ENCODE measurements at regions not wholly inside any gene's neighbourhood (a gene's known extent, or its start where the extent isn't known, plus 50 kb on each side); places are given as distances from the start of the nearest gene placed in this dataset.

- ATAC-seq = no peak
- Mint-ChIP-seq H3K36me3 (peaks cover 6 to 12% of the 10 kb centered on the region in 2 donors), H3K27ac (no peak overlapping the region), H3K9me3 (no peaks in the 10 kb centered on the region)
- DNase-seq (ENCODE audit: low spot score in 2 of 2) = no peak
Measured at GRCh38 chr1:39085174-39085573, 59.0 kb downstream of the NDUFS5 start.

- H3K27ac Mint-ChIP-seq = no peak overlapping the region
- no peaks in the 10 kb centered on the region for H3K9me3 Mint-ChIP-seq
- peaks cover 0 to 7% of the 10 kb centered on the region in 2 donors for H3K36me3 Mint-ChIP-seq
- ATAC-seq = no peak
- DNase-seq (ENCODE audit: low spot score in 2 of 2) = no peak
Measured at GRCh38 chr1:39086386-39086785, 60.2 kb downstream of the NDUFS5 start.

- no peaks in the 10 kb centered on the region for H3K9me3 Mint-ChIP-seq
- peaks cover 0 to 7% of the 10 kb centered on the region in 2 donors for H3K36me3 Mint-ChIP-seq
- H3K27ac Mint-ChIP-seq = no peak overlapping the region
- DNase-seq (ENCODE audit: low spot score in 2 of 2) (no peak), ATAC-seq (no peak)
Measured at GRCh38 chr1:39086865-39087409, 60.8 kb downstream of the NDUFS5 start.

- ATAC-seq = no peak
- Mint-ChIP-seq H3K36me3 (peaks cover 0 to 4% of the 10 kb centered on the region in 2 donors), H3K27ac (no peak overlapping the region), H3K9me3 (no peaks in the 10 kb centered on the region)
- DNase-seq (ENCODE audit: low spot score in 2 of 2) = no peak
Measured at GRCh38 chr1:39087435-39087834, 61.3 kb downstream of the NDUFS5 start.

- H3K9me3 Mint-ChIP-seq = no peaks in the 10 kb centered on the region
- ATAC-seq (no peak), DNase-seq (ENCODE audit: low spot score in 2 of 2) (no peak)
- no peak overlapping the region for H3K27ac Mint-ChIP-seq
- H3K36me3 Mint-ChIP-seq = no peaks in the 10 kb centered on the region
Measured at GRCh38 chr1:39088658-39089057, 62.5 kb downstream of the NDUFS5 start.

DNA sequence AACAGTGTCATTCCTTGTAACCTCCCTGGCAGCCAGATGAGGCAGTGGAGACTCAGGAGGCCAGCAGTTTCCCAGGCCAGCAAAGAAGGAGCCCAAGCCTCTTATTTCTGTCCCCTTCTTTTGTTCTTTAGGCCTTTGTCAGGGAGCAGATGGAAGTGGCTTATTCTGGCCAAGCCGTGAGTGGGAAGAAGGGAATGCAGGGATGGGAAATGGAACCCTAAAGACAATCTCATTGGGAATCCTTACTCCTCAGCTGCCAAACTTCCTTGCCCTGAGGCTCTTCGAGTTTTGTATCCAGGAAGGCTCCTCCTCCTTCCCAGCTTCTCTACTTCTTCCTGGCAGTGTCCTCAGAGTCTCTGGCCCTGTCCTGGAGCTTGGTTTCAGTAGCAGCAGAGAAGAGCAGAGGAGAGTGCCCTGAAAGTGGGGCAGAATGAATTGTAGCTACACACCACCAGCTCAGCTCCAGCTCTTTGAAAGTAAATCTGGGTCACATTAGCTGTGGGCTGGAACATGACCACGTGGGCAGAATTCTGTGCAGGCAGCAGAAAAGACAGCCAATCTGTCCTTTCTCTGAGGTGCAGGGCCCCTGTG, 63.9 kb downstream of the NDUFS5 start:
- DNase-seq (ENCODE audit: low spot score in 2 of 2) (no peak), ATAC-seq (no peak)
- Mint-ChIP-seq H3K27ac (no peak overlapping the region), H3K36me3 (no peaks in the 10 kb centered on the region), H3K9me3 (no peaks in the 10 kb centered on the region)

GRCh38 chr1:39090757-39091380, 64.7 kb downstream of the NDUFS5 start:
- DNase-seq (ENCODE audit: low spot score in 2 of 2) (no peak), ATAC-seq (no peak)
- H3K27ac Mint-ChIP-seq = no peak overlapping the region
- no peaks in the 10 kb centered on the region for H3K9me3 Mint-ChIP-seq
- H3K36me3 Mint-ChIP-seq = no peaks in the 10 kb centered on the region

DNA sequence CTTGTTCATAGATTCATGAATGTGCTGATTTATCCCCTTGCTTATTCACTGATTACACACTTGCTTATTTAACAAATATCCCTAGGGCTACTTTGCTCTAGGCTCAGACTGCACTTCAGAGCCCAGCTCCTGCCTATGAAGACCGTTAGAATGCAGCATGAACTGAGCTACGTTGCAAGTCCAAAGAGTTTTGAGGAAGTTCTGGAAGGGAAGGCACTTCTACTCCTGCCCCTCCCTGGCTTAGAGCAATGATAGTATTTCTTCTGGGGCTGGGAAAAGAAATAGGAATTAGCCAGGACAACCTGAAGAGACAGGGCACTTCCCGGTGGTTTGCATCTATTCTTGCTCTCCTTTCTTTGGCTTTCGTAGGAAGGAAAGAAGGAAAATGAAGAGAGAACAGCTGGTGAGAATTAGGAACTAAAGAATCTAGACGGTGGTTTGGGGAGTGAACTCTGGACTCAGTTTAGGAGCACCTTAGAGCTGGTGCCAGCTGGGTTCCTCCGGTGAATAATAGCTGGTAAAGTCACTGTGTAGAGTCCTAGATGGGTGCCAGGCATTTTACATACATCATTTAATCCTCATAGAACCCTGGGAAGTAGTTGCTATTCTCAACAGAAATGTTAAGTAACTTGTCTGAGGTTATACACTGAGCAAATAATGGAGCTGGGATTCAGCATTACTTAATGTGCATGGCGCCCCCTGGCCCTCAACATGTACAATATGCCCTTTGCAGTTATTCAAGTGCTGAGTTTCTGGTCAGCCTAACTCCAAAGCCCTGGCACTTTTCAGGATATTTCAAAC, 65.9 kb downstream of the NDUFS5 start:
- peak; percentile 74 to 79 for ATAC-seq
- H3K9me3 Mint-ChIP-seq = no peaks in the 10 kb centered on the region
- no peaks in the 10 kb centered on the region for H3K36me3 Mint-ChIP-seq

GRCh38 chr1:39094685-39095084, 68.5 kb downstream of the NDUFS5 start:
- H3K36me3 Mint-ChIP-seq = no peaks in the 10 kb centered on the region
- no peak overlapping the region for H3K27ac Mint-ChIP-seq
- no peaks in the 10 kb centered on the region for H3K9me3 Mint-ChIP-seq
- ATAC-seq (no peak), DNase-seq (ENCODE audit: low spot score in 2 of 2) (no peak)

More for the DNA sequence above, 65.9 kb downstream of the NDUFS5 start:
- DNase-seq (ENCODE audit: low spot score in 2 of 2) = peak in 1 of 2 donors; percentile 58
- no peak overlapping the region for H3K27ac Mint-ChIP-seq

DNA sequence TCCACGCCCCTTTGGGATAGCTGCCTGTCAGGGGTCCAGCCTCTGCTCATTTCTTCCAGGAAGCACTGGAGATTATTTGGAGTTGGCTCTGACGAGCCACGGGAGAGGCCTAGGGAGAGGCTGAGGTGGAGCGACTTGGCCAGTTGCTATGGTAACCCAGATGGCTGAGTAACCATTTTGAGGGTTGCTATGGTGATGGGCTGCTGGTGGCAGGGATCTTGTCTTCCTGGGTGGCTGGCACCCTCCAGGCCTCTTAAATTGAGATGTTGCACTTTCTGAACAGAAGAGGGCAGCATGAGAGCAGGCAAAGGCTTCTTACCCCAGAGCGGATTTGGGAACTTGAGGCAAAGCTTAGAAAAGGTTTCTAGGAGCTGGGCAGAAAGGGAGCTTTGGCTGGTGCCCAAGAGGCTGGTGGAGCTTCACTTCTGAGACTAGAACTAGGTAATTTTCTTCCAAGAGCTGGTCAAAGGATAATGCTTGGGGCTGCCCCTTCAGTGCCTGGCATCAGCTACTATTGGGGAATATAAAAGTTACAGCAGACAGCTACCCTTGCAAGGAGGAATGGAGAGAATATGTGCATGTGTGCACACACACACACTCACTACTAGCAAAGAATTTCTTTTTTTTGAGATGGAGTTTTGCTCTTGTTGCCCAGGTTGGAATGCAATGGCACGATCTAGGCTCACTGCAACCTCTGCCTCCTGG, 72.5 kb downstream of the NDUFS5 start:
- Mint-ChIP-seq H3K9me3 (no peaks in the 10 kb centered on the region), H3K27ac (no peak overlapping the region), H3K36me3 (no peaks in the 10 kb centered on the region)
- ATAC-seq = peak; percentile 83 to 90
- DNase-seq (ENCODE audit: low spot score in 2 of 2) = peak in 1 of 2 donors; percentile 61

- peak in 1 of 2 donors; percentile 26 for DNase-seq (ENCODE audit: low spot score in 2 of 2)
- H3K9me3 Mint-ChIP-seq = no peaks in the 10 kb centered on the region
- ATAC-seq = peak; percentile 23 to 42
- no peak overlapping the region for H3K27ac Mint-ChIP-seq
- H3K36me3 Mint-ChIP-seq = no peaks in the 10 kb centered on the region
Measured at GRCh38 chr1:39102537-39103327, 76.6 kb downstream of the NDUFS5 start.

DNA sequence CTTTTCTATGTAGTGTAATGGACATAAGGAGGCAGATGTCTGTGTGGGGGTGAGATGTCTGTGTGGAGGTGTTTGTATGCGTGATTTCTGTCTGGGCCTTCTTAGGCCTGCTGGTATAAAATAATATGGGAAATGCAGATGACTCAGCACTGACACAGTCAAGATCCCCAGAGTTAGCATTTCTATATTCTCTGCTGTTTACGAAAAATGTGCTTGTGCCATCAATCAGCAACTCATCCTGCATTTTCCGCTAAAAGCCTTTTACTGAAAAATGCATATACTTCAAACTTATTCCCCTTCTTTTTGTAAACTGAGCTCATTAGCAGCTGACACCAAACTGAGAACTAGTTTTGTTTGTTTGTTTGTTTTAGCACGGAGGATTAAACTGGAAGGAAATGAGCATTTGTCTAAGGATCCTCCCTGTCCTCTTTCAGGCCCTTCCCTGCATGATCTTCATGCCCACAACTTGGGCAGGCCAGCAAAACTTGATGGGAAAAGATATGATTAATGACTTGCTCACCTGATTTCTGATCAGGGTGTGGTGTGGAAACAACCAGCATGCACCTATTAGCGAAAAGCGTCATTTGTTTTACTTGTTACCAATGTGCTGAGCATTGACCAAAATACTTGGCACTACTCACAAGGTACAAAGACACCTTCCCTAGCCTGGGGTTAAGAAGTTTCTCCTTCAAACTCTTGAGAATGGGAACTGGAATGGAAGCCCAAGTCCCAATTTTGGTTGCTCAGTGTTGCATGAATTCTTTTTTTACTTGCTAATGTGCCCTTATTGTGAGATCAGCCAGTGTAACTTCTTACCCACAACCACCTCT, 77.4 kb downstream of the NDUFS5 start:
- no peak overlapping the region for H3K27ac Mint-ChIP-seq
- ATAC-seq (peak in 1 of 2 donors; percentile 12), DNase-seq (ENCODE audit: low spot score in 2 of 2) (no peak)
- H3K36me3 Mint-ChIP-seq = no peaks in the 10 kb centered on the region
- H3K9me3 Mint-ChIP-seq = no peaks in the 10 kb centered on the region

DNA sequence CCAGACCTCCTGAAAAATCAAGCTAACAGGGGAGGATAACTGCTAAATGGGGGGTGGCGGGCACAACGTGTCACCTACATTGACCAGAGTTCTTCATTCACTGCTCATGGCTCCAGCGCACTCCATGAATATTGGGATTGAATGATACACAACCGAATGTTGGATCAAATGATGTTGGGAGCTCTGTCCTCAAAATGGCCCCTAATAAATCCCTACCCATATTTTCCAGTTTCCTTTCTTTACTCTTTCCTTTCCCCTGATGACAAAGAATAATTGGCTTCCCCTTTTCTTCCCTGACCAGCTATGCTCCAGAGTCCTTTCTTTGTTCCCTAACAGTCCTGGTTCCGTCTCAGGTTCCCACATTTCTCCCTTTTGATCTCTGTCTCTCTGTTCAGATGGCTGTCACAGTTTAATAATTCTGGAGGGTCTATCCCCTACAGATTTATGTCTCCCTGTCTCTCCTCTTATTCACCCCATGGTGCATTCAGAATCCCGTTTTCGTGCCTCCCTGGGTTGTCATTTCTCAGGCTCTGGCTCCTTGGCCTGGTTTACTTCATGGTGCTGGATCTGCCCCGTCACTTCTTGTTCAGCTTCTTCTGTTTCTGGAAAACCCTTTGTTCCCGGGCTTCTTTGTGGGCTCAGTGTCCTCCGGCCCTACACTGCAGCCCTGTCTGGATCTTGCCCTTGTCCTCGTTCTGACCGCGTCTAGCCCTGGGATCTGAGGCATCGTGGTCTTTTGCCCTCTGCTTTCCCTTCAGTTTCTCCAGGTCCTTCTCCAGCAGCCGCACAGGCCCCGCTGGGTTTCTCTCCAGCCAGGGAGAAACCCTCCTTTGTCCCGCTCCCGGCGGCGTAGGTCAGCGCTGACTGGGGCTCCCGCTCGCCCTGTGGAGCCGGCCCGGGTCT, 78.3 kb downstream of the NDUFS5 start:
- Mint-ChIP-seq H3K36me3 (no peaks in the 10 kb centered on the region), H3K9me3 (no peaks in the 10 kb centered on the region), H3K27ac (no peak overlapping the region)
- DNase-seq (ENCODE audit: low spot score in 2 of 2) (no peak), ATAC-seq (no peak)

GRCh38 chr1:39105061-39105840, 79.1 kb downstream of the NDUFS5 start:
- DNase-seq (ENCODE audit: low spot score in 2 of 2) (peak in 1 of 2 donors; percentile 69), ATAC-seq (peak; percentile 71 to 76)
- Mint-ChIP-seq H3K27ac (no peak overlapping the region), H3K36me3 (no peaks in the 10 kb centered on the region), H3K9me3 (no peaks in the 10 kb centered on the region)

Data from activated naive CD4-positive, alpha-beta T cell treated with anti-CD3 and anti-CD28 coated beads, Interleukin-2, amount 50 U/mL, for 72 hours (primary cell).